PC-3 (cell line): ENCODE measurements at regions not wholly inside any gene's neighbourhood (a gene's known extent, or its start where the extent isn't known, plus 50 kb on each side); places are given as distances from the start of the nearest gene placed in this dataset.
A peak's percentile ranks its signal among the peaks of the same experiment; 100 is the strongest.

Experiments
- ATAC-seq: fragments of 200-7000 bp; cut with Tn5 transposase; 2 replicates; pipeline ENCODE4 v1.9.1; 2020; ENCODE audit warnings: mild to moderate bottlenecking, moderate library complexity
- BruUV-seq: library from RNA; stranded (reverse); fragments of 400-500 nt; replicated peaks from 2 replicates; lab custom pipeline; 2021; lab: Mats Ljungman, UMichigan
- CTCF ChIA-PET: fragments of 300-600 bp; sonication (Branson Sonifier 250); formaldehyde crosslinking; loops from one replicate; lab custom pipeline; 2022; ENCODE audit warnings: antibody characterized with exemption; lab: Charles Lee
- POLR2A ChIA-PET: fragments of 300-600 bp; sonication (Branson Sonifier 250); formaldehyde crosslinking; loops from one replicate; lab custom pipeline; 2022; ENCODE audit warnings: antibody characterized with exemption; ENCODE audit not compliant: unreplicated experiment; lab: Charles Lee
- DNase-seq: peaks from one replicate; pipeline ENCODE4 v3.0.0-alpha.2; 2015
- H2AFZ ChIP-seq: fragments of 300-600 bp; sonication (generic); 2 replicates; pipeline ENCODE4 v1.6.0; 2016; ENCODE audit warnings: antibody characterized with exemption, low read length
- H3F3A ChIP-seq: fragments of 300-600 bp; sonication (generic); one replicate; pipeline ENCODE4 v1.6.0; 2017; ENCODE audit warnings: antibody characterized with exemption, low read length, control low read depth, mild to moderate bottlenecking; ENCODE audit not compliant: unreplicated experiment
- H3K27ac ChIP-seq: fragments of 300-600 bp; sonication (generic); 2 replicates; pipeline ENCODE4 v1.5.1; 2016; ENCODE audit warnings: mild to moderate bottlenecking, low read length
- H3K27me3 ChIP-seq: fragments of 300-600 bp; sonication (generic); 2 replicates; pipeline ENCODE4 v1.6.1; 2016; ENCODE audit warnings: low read length, mixed read lengths
- H3K36me3 ChIP-seq: fragments of 300-600 bp; sonication (generic); 2 replicates; pipeline ENCODE4 v1.6.1; 2016; ENCODE audit warnings: low read depth, mixed run types, low read length, mixed read lengths
- H3K4me1 ChIP-seq: fragments of 300-600 bp; sonication (generic); 2 replicates; pipeline ENCODE4 v1.5.1; 2016; ENCODE audit warnings: low read length; ENCODE audit not compliant: insufficient read depth
- H3K4me2 ChIP-seq: fragments of 300-600 bp; sonication (generic); 2 replicates; pipeline ENCODE4 v1.6.0; 2016; ENCODE audit warnings: low read length
- H3K4me3 ChIP-seq: fragments of 300-600 bp; sonication (generic); 2 replicates; pipeline ENCODE4 v1.5.1; 2016; ENCODE audit warnings: mild to moderate bottlenecking, low read length, mixed read lengths
- H3K79me2 ChIP-seq: fragments of 300-600 bp; sonication (generic); 2 replicates; pipeline ENCODE4 v1.6.1; 2017; ENCODE audit warnings: low read length, mixed read lengths
- H3K9ac ChIP-seq: fragments of 300-600 bp; sonication (generic); 2 replicates; pipeline ENCODE4 v1.6.0; 2016; ENCODE audit warnings: mild to moderate bottlenecking, low read length
- H3K9me2 ChIP-seq: fragments of 300-600 bp; sonication (generic); replicated peaks from 2 replicates; pipeline ENCODE4 v1.6.1; 2016; ENCODE audit warnings: mixed run types, low read length, mixed read lengths
- H3K9me3 ChIP-seq: fragments of 300-600 bp; sonication (generic); 2 replicates; pipeline ENCODE4 v1.6.1; 2016; ENCODE audit warnings: low read length, mixed read lengths
- H4K20me1 ChIP-seq: fragments of 300-600 bp; sonication (generic); 2 replicates; pipeline ENCODE4 v1.6.1; 2016; ENCODE audit warnings: low read length, mixed read lengths
- CTCF ChIP-seq: fragments of 300-600 bp; sonication (generic); conservative IDR thresholded peaks from 2 replicates; pipeline ENCODE4 v1.5.1; 2017; ENCODE audit warnings: antibody characterized with exemption, low read depth, mild to moderate bottlenecking, low read length
- EZH2 ChIP-seq: fragments of 300-600 bp; sonication (generic); IDR thresholded peaks from one replicate; pipeline ENCODE4 v1.6.1; 2017; ENCODE audit warnings: antibody characterized with exemption, mild to moderate bottlenecking, low read length; ENCODE audit not compliant: unreplicated experiment
- EZH2phosphoT487 ChIP-seq: fragments of 300-600 bp; sonication (generic); IDR thresholded peaks from 2 replicates; pipeline ENCODE4 v1.6.1; 2018; ENCODE audit warnings: mild to moderate bottlenecking, antibody characterized with exemption, low read length, borderline replicate concordance
- intact Hi-C: fragments of 100-400 bp; cut with micrococcal nuclease; formaldehyde crosslinking; loops from 2 replicates; pipeline ENCODE4 v1.9.0; 2023

- no peaks in the 10 kb centered on the region for H3K79me2 ChIP-seq
- H3F3A ChIP-seq, result no peaks in the 10 kb centered on the region
- POLR2A ChIA-PET, result no interaction called here
- TF ChIP-seq EZH2 (no peak), EZH2phosphoT487 (no peak), CTCF (no peak)
- no peaks in the 10 kb centered on the region for H3K27me3 ChIP-seq
- no peak for DNase-seq
- CTCF ChIA-PET, result no interaction called here
- H2AFZ ChIP-seq, result no peak overlapping the region
- intact Hi-C loops, result no loop called here
- BruUV-seq, result no TSS peak
- no peak for ATAC-seq
- no peak overlapping the region for H3K27ac ChIP-seq
- no peak overlapping the region for H3K9ac ChIP-seq
- peaks cover 23% of the 10 kb centered on the region for H3K9me3 ChIP-seq
- no peaks in the 10 kb centered on the region for H3K4me1 ChIP-seq
- H3K36me3 ChIP-seq, result no peaks in the 10 kb centered on the region
- no peaks in the 10 kb centered on the region for H4K20me1 ChIP-seq
- no peak overlapping the region for H3K4me2 ChIP-seq
- no peak overlapping the region for H3K4me3 ChIP-seq
- H3K9me2 ChIP-seq, result no peaks in the 10 kb centered on the region
Observed at GRCh38 chr11:134596404-134596803, 184.4 kb upstream of the B3GAT1 start.

GRCh38 chr11:134592391-134592990 lies 180.4 kb upstream of the B3GAT1 start:
- H3K4me3 ChIP-seq, result no peak overlapping the region
- intact Hi-C loops, result no loop called here
- CTCF ChIA-PET, result no interaction called here
- H3K9me3 ChIP-seq, result peaks cover 24% of the 10 kb centered on the region
- DNase-seq, result no peak
- no peaks in the 10 kb centered on the region for H3K79me2 ChIP-seq
- no peaks in the 10 kb centered on the region for H3K9me2 ChIP-seq
- no peak for ATAC-seq
- no peaks in the 10 kb centered on the region for H3K4me1 ChIP-seq
- H3K27me3 ChIP-seq, result peaks cover 12% of the 10 kb centered on the region; the same call in 1 of the 2 replicates
- no peak overlapping the region for H3K9ac ChIP-seq
- H3K4me2 ChIP-seq, result no peak overlapping the region
- no peaks in the 10 kb centered on the region for H3K36me3 ChIP-seq
- H2AFZ ChIP-seq, result no peak overlapping the region
- no peaks in the 10 kb centered on the region for H4K20me1 ChIP-seq
- BruUV-seq, result no TSS peak
- POLR2A ChIA-PET, result no interaction called here
- H3K27ac ChIP-seq, result no peak overlapping the region
- H3F3A ChIP-seq, result no peaks in the 10 kb centered on the region
- TF ChIP-seq EZH2, result no peak
- TF ChIP-seq CTCF, result peak; percentile 42

GRCh38 chr11:134591338-134591737 lies 179.3 kb upstream of the B3GAT1 start:
- Histone ChIP-seq H3K9me3 (peaks cover 24% of the 10 kb centered on the region), H3F3A (no peaks in the 10 kb centered on the region), H2AFZ (no peak overlapping the region), H3K27ac (no peak overlapping the region), H3K4me3 (no peak overlapping the region), H3K36me3 (no peaks in the 10 kb centered on the region), H4K20me1 (no peaks in the 10 kb centered on the region), H3K4me1 (no peaks in the 10 kb centered on the region), H3K27me3 (peaks cover 12% of the 10 kb centered on the region; the same call in 1 of the 2 replicates), H3K9me2 (no peaks in the 10 kb centered on the region), H3K9ac (no peak overlapping the region), H3K79me2 (no peaks in the 10 kb centered on the region), H3K4me2 (no peak overlapping the region)
- POLR2A ChIA-PET, result no interaction called here
- CTCF ChIA-PET, result no interaction called here
- ATAC-seq (no peak), DNase-seq (no peak)
- intact Hi-C loops, result no loop called here
- TF ChIP-seq EZH2 (no peak), CTCF (no peak), EZH2phosphoT487 (no peak)
- BruUV-seq, result no TSS peak
